ENCODE measurements at regions not wholly inside any gene's neighbourhood (a gene's known extent, or its start where the extent isn't known, plus 50 kb on each side); places are given as distances from the start of the nearest gene placed in this dataset.

DNA sequence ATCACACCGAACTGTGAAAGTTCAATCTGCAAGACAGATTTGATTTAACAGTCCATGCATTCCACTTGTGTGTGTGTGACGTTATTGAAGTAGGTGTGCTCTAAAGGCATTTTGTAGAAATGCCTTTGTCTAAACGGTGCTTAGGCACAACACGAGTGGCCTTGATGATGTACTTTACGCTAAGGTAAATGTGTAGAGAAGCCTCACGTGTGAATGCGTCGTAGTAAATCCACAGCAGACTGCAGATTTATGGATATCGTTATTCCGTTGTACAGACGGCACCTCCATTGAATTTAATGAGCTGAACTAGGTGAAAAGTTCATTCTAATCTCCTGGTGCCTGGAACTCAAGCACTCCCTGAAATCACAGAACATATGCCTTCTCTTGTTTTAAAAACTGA lies 202.8 kb upstream of the STXBP6 start:
- Histone ChIP-seq H3K4me3 (no peak overlapping the region), H3K4me1 (replicated peaks in 1 of 2) (peaks cover 0 to 11% of the 10 kb centered on the region in 2 donors), H3K27ac (no peak overlapping the region)
- in situ Hi-C loops (cut with MboI; ENCODE audit: low pct_unique_long_range_greater_than_20kb in 2 of 9, low sequenced_read_pairs in 9 of 9, unreplicated experiment in 9 of 9): no loop called here
- peak in 5 of 8 experiments; percentile 29 to 98 (median 60) for ATAC-seq (replicated peaks in 6 of 8)
- WGBS, 10 experiments: 3 to 80% (median 51%) methylated on average over 1 to 9 of the region's 11 CpGs; no CpG with 5 or more reads in 2 of the 10 experiments

GRCh38 chr14:25250516-25250915 lies 200.6 kb upstream of the STXBP6 start:
- H3K4me3 ChIP-seq: no peak overlapping the region

GRCh38 chr14:25247609-25248008 lies 197.7 kb upstream of the STXBP6 start:
- H3K4me3 ChIP-seq: no peak overlapping the region
- in situ Hi-C loops (cut with MboI; ENCODE audit: low pct_unique_long_range_greater_than_20kb in 2 of 9, low sequenced_read_pairs in 9 of 9, unreplicated experiment in 9 of 9): no loop called here
- peak in 5 of 8 experiments; percentile 73 to 97 (median 75) for ATAC-seq (replicated peaks in 6 of 8)
- H3K27ac ChIP-seq: no peak overlapping the region
- WGBS, 10 experiments: 0 to 61% (median 28%) methylated on average over 1 to 3 of the region's 3 CpGs; no CpG with 5 or more reads in 1 of the 10 experiments
- peaks cover 7% of the 10 kb centered on the region in 2 donors for H3K4me1 ChIP-seq (replicated peaks in 1 of 2)

More at GRCh38 chr14:25250516-25250915, 200.6 kb upstream of the STXBP6 start:
- H3K27ac ChIP-seq: no peak overlapping the region
- ATAC-seq (replicated peaks in 6 of 8): no peak
- H3K4me1 ChIP-seq (replicated peaks in 1 of 2): peaks cover 7 to 11% of the 10 kb centered on the region in 2 donors
- in situ Hi-C loops (cut with MboI; ENCODE audit: low pct_unique_long_range_greater_than_20kb in 2 of 9, low sequenced_read_pairs in 9 of 9, unreplicated experiment in 9 of 9): no loop called here

DNA sequence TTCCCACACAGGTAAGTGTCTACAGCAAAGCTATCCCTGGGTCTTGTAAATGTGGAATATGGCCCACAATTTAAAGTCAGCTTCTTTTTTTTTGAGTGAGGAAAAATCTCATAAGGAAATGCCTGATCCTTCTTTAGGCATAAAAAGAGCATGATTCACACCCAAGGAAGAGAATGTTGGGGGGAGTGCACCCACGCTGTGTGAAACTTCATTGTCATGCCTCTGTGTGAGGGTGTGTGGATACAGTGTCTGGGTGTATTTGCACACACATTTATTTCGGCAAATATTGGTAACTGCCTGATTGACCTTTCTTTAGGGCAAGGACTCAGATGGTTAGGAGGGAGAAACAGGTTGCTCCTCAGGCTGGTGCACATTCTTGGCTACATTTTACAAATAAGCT lies 196.8 kb upstream of the STXBP6 start:
- H3K4me3 ChIP-seq: no peak overlapping the region
- in situ Hi-C loops (cut with MboI; ENCODE audit: low pct_unique_long_range_greater_than_20kb in 2 of 9, low sequenced_read_pairs in 9 of 9, unreplicated experiment in 9 of 9): no loop called here
- WGBS, 10 experiments: 0 to 100% (median 80%) methylated on average over 1 to 2 of the region's 2 CpGs; no CpG with 5 or more reads in 3 of the 10 experiments
- no peak overlapping the region for H3K27ac ChIP-seq
- H3K4me1 ChIP-seq (replicated peaks in 1 of 2): peaks cover 0 to 7% of the 10 kb centered on the region in 2 donors
- ATAC-seq (replicated peaks in 6 of 8): no peak

- Histone ChIP-seq H3K27ac (no peak overlapping the region), H3K4me3 (no peak overlapping the region), H3K4me1 (replicated peaks in 1 of 2) (peaks cover 0 to 4% of the 10 kb centered on the region in 2 donors)
- WGBS, 10 experiments: 0 to 100% (median 76%) methylated on average over 1 of the region's 1 CpG
- in situ Hi-C loops (cut with MboI; ENCODE audit: low pct_unique_long_range_greater_than_20kb in 2 of 9, low sequenced_read_pairs in 9 of 9, unreplicated experiment in 9 of 9): no loop called here
- no peak for ATAC-seq (replicated peaks in 6 of 8)
Measured at GRCh38 chr14:25239170-25239569, 189.2 kb upstream of the STXBP6 start.

DNA sequence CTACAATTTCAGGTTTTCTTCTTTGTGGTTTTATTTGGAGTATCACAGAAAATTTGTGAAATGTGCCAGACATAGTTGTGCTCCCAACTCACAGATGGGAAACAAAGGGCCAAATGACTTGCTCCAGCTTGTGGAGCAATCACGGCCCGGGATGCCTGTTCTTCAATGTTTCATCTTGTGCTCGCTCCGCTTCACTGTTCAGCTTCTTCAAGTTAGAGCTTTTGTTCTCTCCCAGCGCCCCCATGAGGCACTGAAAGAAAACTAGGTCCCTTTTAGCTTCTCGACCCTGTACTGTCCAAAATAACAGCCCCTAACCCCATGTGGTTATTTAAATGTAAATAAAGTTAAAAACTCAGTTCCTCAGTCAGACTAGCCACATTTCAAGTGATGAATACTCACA lies 187.9 kb upstream of the STXBP6 start:
- WGBS, 10 experiments: 0 to 41% (median 18%) methylated on average over 2 to 6 of the region's 6 CpGs; no CpG with 5 or more reads in 1 of the 10 experiments
- Histone ChIP-seq H3K27ac (no peak overlapping the region), H3K4me1 (replicated peaks in 1 of 2) (peaks cover 0 to 4% of the 10 kb centered on the region in 2 donors), H3K4me3 (no peak overlapping the region)
- peak in 3 of 8 experiments; percentile 27 to 87 (median 80) for ATAC-seq (replicated peaks in 6 of 8)
- in situ Hi-C loops (cut with MboI; ENCODE audit: low pct_unique_long_range_greater_than_20kb in 2 of 9, low sequenced_read_pairs in 9 of 9, unreplicated experiment in 9 of 9): no loop called here

- 0 to 100% (median 76%) methylated on average over 2 to 3 of the region's 3 CpGs for WGBS, 10 experiments
- H3K27ac ChIP-seq: no peak overlapping the region
- in situ Hi-C loops (cut with MboI; ENCODE audit: low pct_unique_long_range_greater_than_20kb in 2 of 9, low sequenced_read_pairs in 9 of 9, unreplicated experiment in 9 of 9): no loop called here
- no peak for ATAC-seq (replicated peaks in 6 of 8)
- no peak overlapping the region for H3K4me3 ChIP-seq
- H3K4me1 ChIP-seq (replicated peaks in 1 of 2): peaks cover 0 to 4% of the 10 kb centered on the region in 2 donors
Measured at GRCh38 chr14:25233613-25234012, 183.7 kb upstream of the STXBP6 start.

DNA sequence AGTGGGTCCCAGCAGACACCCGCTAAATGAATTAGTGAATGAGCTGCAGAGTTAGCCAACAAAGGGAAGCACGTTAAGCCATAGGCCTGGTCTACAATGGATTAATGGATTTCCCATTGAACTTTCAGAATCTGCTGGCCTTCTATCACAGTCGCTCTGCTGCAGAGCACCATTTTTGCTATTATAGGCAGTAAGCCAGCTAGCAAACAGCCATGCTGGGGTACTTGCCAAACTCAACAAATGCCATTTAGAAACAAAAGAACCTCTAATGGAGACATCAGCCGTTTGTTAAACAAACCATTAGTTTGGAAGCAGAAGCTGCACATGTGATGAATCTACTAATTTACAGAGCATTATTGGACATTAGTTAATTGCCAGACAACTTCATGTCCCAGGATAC lies 181.1 kb upstream of the STXBP6 start:
- WGBS, 10 experiments: 12 to 100% (median 60%) methylated on average over 1 to 4 of the region's 4 CpGs
- peak in 1 of 8 experiments; percentile 82 for ATAC-seq (replicated peaks in 6 of 8)
- H3K4me1 ChIP-seq (replicated peaks in 1 of 2): peaks cover 0 to 19% of the 10 kb centered on the region in 2 donors
- H3K4me3 ChIP-seq: no peak overlapping the region
- in situ Hi-C loops (cut with MboI; ENCODE audit: low pct_unique_long_range_greater_than_20kb in 2 of 9, low sequenced_read_pairs in 9 of 9, unreplicated experiment in 9 of 9): no loop called here
- H3K27ac ChIP-seq: no peak overlapping the region

DNA sequence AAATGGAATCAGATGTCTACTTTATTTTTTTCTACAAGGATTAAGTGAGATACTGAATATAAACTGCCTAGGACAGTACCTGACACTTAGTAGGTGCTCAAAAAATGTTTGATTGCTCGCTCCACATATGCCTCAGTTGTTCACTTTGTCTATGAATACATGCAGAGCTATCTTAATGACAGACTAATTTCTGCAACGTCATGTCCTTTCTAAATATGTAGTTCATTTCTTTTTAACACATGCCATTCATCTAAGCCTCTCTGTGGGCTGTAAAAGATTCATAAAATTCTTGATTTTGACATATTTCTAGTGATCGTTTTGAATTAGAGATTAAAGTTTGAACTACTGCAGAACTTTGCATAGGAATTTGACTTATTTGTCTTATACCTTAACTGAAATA lies 176.3 kb upstream of the STXBP6 start:
- H3K27ac ChIP-seq: no peak overlapping the region
- peaks cover 3 to 34% of the 10 kb centered on the region in 2 donors for H3K4me1 ChIP-seq (replicated peaks in 1 of 2)
- 0 to 93% (median 65%) methylated on average over 1 to 3 of the region's 3 CpGs for WGBS, 10 experiments
- ATAC-seq (replicated peaks in 6 of 8): no peak
- in situ Hi-C loops (cut with MboI; ENCODE audit: low pct_unique_long_range_greater_than_20kb in 2 of 9, low sequenced_read_pairs in 9 of 9, unreplicated experiment in 9 of 9): no loop called here
- no peak overlapping the region for H3K4me3 ChIP-seq

DNA sequence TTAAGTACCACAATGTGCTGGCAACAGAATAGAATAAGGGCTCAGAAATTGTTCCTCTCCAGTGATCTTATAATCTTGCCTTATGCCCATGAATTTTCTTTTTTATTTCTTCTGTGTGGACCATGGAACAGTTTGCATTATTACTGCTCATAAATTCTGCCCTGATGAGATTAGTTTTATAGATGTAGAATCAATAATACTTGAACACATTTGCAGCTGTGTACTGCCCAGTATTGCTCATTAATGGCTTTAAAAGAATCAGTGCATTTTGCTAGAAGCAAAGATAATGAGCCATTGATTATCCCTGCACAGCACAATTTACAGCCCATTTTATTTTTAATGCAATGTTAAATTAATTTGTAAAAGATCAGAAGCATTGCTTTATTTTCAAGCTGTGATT lies 172.3 kb upstream of the STXBP6 start:
- in situ Hi-C loops (cut with MboI; ENCODE audit: low pct_unique_long_range_greater_than_20kb in 2 of 9, low sequenced_read_pairs in 9 of 9, unreplicated experiment in 9 of 9): no loop called here
- Histone ChIP-seq H3K4me3 (no peak overlapping the region), H3K4me1 (replicated peaks in 1 of 2) (peaks cover 3 to 23% of the 10 kb centered on the region in 2 donors), H3K27ac (no peak overlapping the region)
- ATAC-seq (replicated peaks in 6 of 8): peak in 5 of 8 experiments; percentile 67 to 93 (median 86)

DNA sequence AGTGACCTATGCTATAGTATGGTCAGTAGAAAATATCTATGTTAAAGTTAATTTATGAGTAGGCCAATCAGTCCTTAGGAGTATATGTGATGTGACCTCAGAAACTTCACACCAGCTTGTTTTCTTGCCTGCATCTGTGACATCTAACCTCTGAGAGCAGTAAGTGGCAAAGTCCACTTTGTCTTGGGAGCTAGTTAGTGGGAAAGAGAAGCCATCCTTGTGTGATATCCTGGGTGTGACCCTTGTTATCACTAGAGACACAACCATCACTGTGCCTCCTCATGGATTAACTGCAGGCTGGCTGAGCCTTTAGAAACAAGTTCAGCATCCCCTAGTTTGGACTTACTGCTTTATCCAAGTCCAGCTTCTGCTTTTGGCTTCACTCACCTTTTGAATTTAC lies 170.6 kb upstream of the STXBP6 start:
- no peak for ATAC-seq (replicated peaks in 6 of 8)
- in situ Hi-C loops (cut with MboI; ENCODE audit: low pct_unique_long_range_greater_than_20kb in 2 of 9, low sequenced_read_pairs in 9 of 9, unreplicated experiment in 9 of 9): no loop called here
- H3K4me1 ChIP-seq (replicated peaks in 1 of 2): peaks cover 3 to 16% of the 10 kb centered on the region in 2 donors
- H3K27ac ChIP-seq: no peak overlapping the region
- H3K4me3 ChIP-seq: no peak overlapping the region

- in situ Hi-C loops (cut with MboI; ENCODE audit: low pct_unique_long_range_greater_than_20kb in 2 of 9, low sequenced_read_pairs in 9 of 9, unreplicated experiment in 9 of 9): no loop called here
- H3K4me3 ChIP-seq: no peak overlapping the region
- H3K27ac ChIP-seq: no peak overlapping the region
- peaks cover 0 to 8% of the 10 kb centered on the region in 2 donors for H3K4me1 ChIP-seq (replicated peaks in 1 of 2)
- no peak for ATAC-seq (replicated peaks in 6 of 8)
Measured at GRCh38 chr14:25215607-25216006, 165.7 kb upstream of the STXBP6 start.

DNA sequence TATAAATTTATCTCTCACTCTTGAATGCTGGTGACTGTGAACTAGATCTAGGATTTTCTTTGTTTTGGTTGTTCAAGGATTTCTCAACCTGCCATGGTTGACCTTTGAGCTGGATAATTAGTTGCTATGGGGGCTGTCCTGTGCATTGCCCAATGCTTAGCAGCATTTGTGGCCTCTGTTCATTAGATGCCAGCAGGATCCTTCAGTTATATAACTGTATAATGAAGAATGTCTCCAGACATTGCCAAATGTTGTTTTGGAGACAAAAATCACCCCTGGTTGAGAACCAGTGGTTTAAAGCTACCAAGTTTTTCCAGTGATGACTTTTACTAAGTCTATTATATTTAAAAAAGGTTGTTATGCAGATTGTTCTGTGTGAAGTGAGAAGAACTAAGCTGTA lies 147.9 kb upstream of the STXBP6 start:
- Histone ChIP-seq H3K4me1 (replicated peaks in 1 of 2) (no peaks in the 10 kb centered on the region), H3K27ac (no peak overlapping the region), H3K4me3 (no peak overlapping the region)
- in situ Hi-C loops (cut with MboI; ENCODE audit: low pct_unique_long_range_greater_than_20kb in 2 of 9, low sequenced_read_pairs in 9 of 9, unreplicated experiment in 9 of 9): no loop called here
- ATAC-seq (replicated peaks in 6 of 8): no peak

GRCh38 chr14:25180221-25180620 lies 130.3 kb upstream of the STXBP6 start:
- no peak overlapping the region for H3K27ac ChIP-seq
- no peak overlapping the region for H3K4me3 ChIP-seq
- in situ Hi-C loops (cut with MboI; ENCODE audit: low pct_unique_long_range_greater_than_20kb in 2 of 9, low sequenced_read_pairs in 9 of 9, unreplicated experiment in 9 of 9): no loop called here
- no peak for ATAC-seq (replicated peaks in 6 of 8)
- WGBS, 10 experiments: 56 to 100% (median 86%) methylated on average over 1 of the region's 1 CpG; no CpG with 5 or more reads in 3 of the 10 experiments
- H3K4me1 ChIP-seq (replicated peaks in 1 of 2): no peaks in the 10 kb centered on the region

- ATAC-seq (replicated peaks in 6 of 8): no peak
- no peaks in the 10 kb centered on the region for H3K4me1 ChIP-seq (replicated peaks in 1 of 2)
- in situ Hi-C loops (cut with MboI; ENCODE audit: low pct_unique_long_range_greater_than_20kb in 2 of 9, low sequenced_read_pairs in 9 of 9, unreplicated experiment in 9 of 9): no loop called here
- H3K27ac ChIP-seq: no peak overlapping the region
- no peak overlapping the region for H3K4me3 ChIP-seq
- 30 to 96% (median 82%) methylated on average over 2 to 3 of the region's 3 CpGs; no CpG with 5 or more reads in 5 of the 10 experiments for WGBS, 10 experiments
Measured at GRCh38 chr14:25178255-25178654, 128.3 kb upstream of the STXBP6 start.

Measured in motor neuron (in vitro differentiated cells).